ENCODE measurements at regions not wholly inside any gene's neighbourhood (a gene's known extent, or its start where the extent isn't known, plus 50 kb on each side); places are given as distances from the start of the nearest gene placed in this dataset.

GRCh38 chr14:38723959-38724358 lies 379.1 kb downstream of the SEC23A start:
- no peaks in the 10 kb centered on the region for H3K36me3 ChIP-seq (ENCODE audit: control insufficient read depth, insufficient read depth, low read length)
- H3K4me3 ChIP-seq (ENCODE audit: low read length), result no peak overlapping the region
- H3K27ac ChIP-seq (ENCODE audit: low read length), result no peak overlapping the region
- no CpG with 5 or more reads among the region's 5 CpGs for WGBS (ENCODE audit: insufficient coverage)
- no peaks in the 10 kb centered on the region for H3K27me3 ChIP-seq (ENCODE audit: control insufficient read depth, insufficient read depth, low read length)
- H3K4me1 ChIP-seq (ENCODE audit: control insufficient read depth, insufficient read depth, low read length), result peaks cover 4% of the 10 kb centered on the region
- no peaks in the 10 kb centered on the region for H3K9me3 ChIP-seq (replicated peaks; ENCODE audit: control insufficient read depth, low read depth, low read length)
- no peak for DNase-seq

GRCh38 chr14:38723277-38723676 lies 379.8 kb downstream of the SEC23A start:
- Histone ChIP-seq H3K27me3 (ENCODE audit: control insufficient read depth, insufficient read depth, low read length) (no peaks in the 10 kb centered on the region), H3K27ac (ENCODE audit: low read length) (no peak overlapping the region), H3K9me3 (replicated peaks; ENCODE audit: control insufficient read depth, low read depth, low read length) (no peaks in the 10 kb centered on the region), H3K4me1 (ENCODE audit: control insufficient read depth, insufficient read depth, low read length) (peaks cover 4% of the 10 kb centered on the region), H3K36me3 (ENCODE audit: control insufficient read depth, insufficient read depth, low read length) (no peaks in the 10 kb centered on the region), H3K4me3 (ENCODE audit: low read length) (no peak overlapping the region)
- no CpG with 5 or more reads among the region's 1 CpG for WGBS (ENCODE audit: insufficient coverage)
- no peak for DNase-seq

- Histone ChIP-seq H3K4me1 (ENCODE audit: control insufficient read depth, insufficient read depth, low read length) (no peaks in the 10 kb centered on the region), H3K27ac (ENCODE audit: low read length) (no peak overlapping the region), H3K4me3 (ENCODE audit: low read length) (no peak overlapping the region), H3K27me3 (ENCODE audit: control insufficient read depth, insufficient read depth, low read length) (no peaks in the 10 kb centered on the region), H3K9me3 (replicated peaks; ENCODE audit: control insufficient read depth, low read depth, low read length) (no peaks in the 10 kb centered on the region), H3K36me3 (ENCODE audit: control insufficient read depth, insufficient read depth, low read length) (no peaks in the 10 kb centered on the region)
- 29% methylated on average over 2 of the region's 4 CpGs for WGBS (ENCODE audit: insufficient coverage)
- peak; percentile 62 for DNase-seq
Observed at GRCh38 chr14:38721822-38722431, 381.1 kb downstream of the SEC23A start.

GRCh38 chr14:38718519-38718918 lies 384.5 kb downstream of the SEC23A start:
- no peak for DNase-seq
- no peaks in the 10 kb centered on the region for H3K9me3 ChIP-seq (replicated peaks; ENCODE audit: control insufficient read depth, low read depth, low read length)
- H3K4me1 ChIP-seq (ENCODE audit: control insufficient read depth, insufficient read depth, low read length), result no peaks in the 10 kb centered on the region
- 51% methylated on average over 2 of the region's 2 CpGs for WGBS (ENCODE audit: insufficient coverage)
- no peaks in the 10 kb centered on the region for H3K27me3 ChIP-seq (ENCODE audit: control insufficient read depth, insufficient read depth, low read length)
- no peaks in the 10 kb centered on the region for H3K36me3 ChIP-seq (ENCODE audit: control insufficient read depth, insufficient read depth, low read length)
- no peak overlapping the region for H3K27ac ChIP-seq (ENCODE audit: low read length)
- H3K4me3 ChIP-seq (ENCODE audit: low read length), result no peak overlapping the region

GRCh38 chr14:38716926-38717325 lies 386.1 kb downstream of the SEC23A start:
- Histone ChIP-seq H3K4me1 (ENCODE audit: control insufficient read depth, insufficient read depth, low read length) (no peaks in the 10 kb centered on the region), H3K4me3 (ENCODE audit: low read length) (no peak overlapping the region), H3K27me3 (ENCODE audit: control insufficient read depth, insufficient read depth, low read length) (no peaks in the 10 kb centered on the region), H3K36me3 (ENCODE audit: control insufficient read depth, insufficient read depth, low read length) (no peaks in the 10 kb centered on the region), H3K9me3 (replicated peaks; ENCODE audit: control insufficient read depth, low read depth, low read length) (no peaks in the 10 kb centered on the region), H3K27ac (ENCODE audit: low read length) (peak overlapping the region; percentile 60)
- whole genome bisulfite sequencing (ENCODE audit: insufficient coverage), result 0% methylated on average over 1 of the region's 3 CpGs
- DNase-seq, result peak; percentile 76

GRCh38 chr14:38710881-38711280 lies 392.2 kb downstream of the SEC23A start:
- Histone ChIP-seq H3K9me3 (replicated peaks; ENCODE audit: control insufficient read depth, low read depth, low read length) (no peaks in the 10 kb centered on the region), H3K36me3 (ENCODE audit: control insufficient read depth, insufficient read depth, low read length) (no peaks in the 10 kb centered on the region), H3K27ac (ENCODE audit: low read length) (no peak overlapping the region), H3K27me3 (ENCODE audit: control insufficient read depth, insufficient read depth, low read length) (no peaks in the 10 kb centered on the region), H3K4me3 (ENCODE audit: low read length) (no peak overlapping the region), H3K4me1 (ENCODE audit: control insufficient read depth, insufficient read depth, low read length) (no peaks in the 10 kb centered on the region)
- no CpG with 5 or more reads among the region's 3 CpGs for WGBS (ENCODE audit: insufficient coverage)
- DNase-seq, result no peak

- H3K4me3 ChIP-seq (ENCODE audit: low read length), result no peak overlapping the region
- 100% methylated on average over 1 of the region's 6 CpGs for WGBS (ENCODE audit: insufficient coverage)
- H3K27ac ChIP-seq (ENCODE audit: low read length), result no peak overlapping the region
- no peak for DNase-seq
- H3K9me3 ChIP-seq (replicated peaks; ENCODE audit: control insufficient read depth, low read depth, low read length), result no peaks in the 10 kb centered on the region
- no peaks in the 10 kb centered on the region for H3K27me3 ChIP-seq (ENCODE audit: control insufficient read depth, insufficient read depth, low read length)
- no peaks in the 10 kb centered on the region for H3K4me1 ChIP-seq (ENCODE audit: control insufficient read depth, insufficient read depth, low read length)
- no peaks in the 10 kb centered on the region for H3K36me3 ChIP-seq (ENCODE audit: control insufficient read depth, insufficient read depth, low read length)
Observed at GRCh38 chr14:38710196-38710595, 392.8 kb downstream of the SEC23A start.

GRCh38 chr14:38705220-38705619 lies 397.8 kb downstream of the SEC23A start:
- DNase-seq, result no peak
- Histone ChIP-seq H3K9me3 (replicated peaks; ENCODE audit: control insufficient read depth, low read depth, low read length) (no peaks in the 10 kb centered on the region), H3K4me3 (ENCODE audit: low read length) (no peak overlapping the region), H3K27me3 (ENCODE audit: control insufficient read depth, insufficient read depth, low read length) (no peaks in the 10 kb centered on the region), H3K4me1 (ENCODE audit: control insufficient read depth, insufficient read depth, low read length) (no peaks in the 10 kb centered on the region), H3K27ac (ENCODE audit: low read length) (no peak overlapping the region), H3K36me3 (ENCODE audit: control insufficient read depth, insufficient read depth, low read length) (no peaks in the 10 kb centered on the region)
- 66% methylated on average over 4 of the region's 5 CpGs for WGBS (ENCODE audit: insufficient coverage)

GRCh38 chr14:38704220-38704619 lies 398.8 kb downstream of the SEC23A start:
- no peak for DNase-seq
- H3K9me3 ChIP-seq (replicated peaks; ENCODE audit: control insufficient read depth, low read depth, low read length), result no peaks in the 10 kb centered on the region
- no peaks in the 10 kb centered on the region for H3K4me1 ChIP-seq (ENCODE audit: control insufficient read depth, insufficient read depth, low read length)
- no peaks in the 10 kb centered on the region for H3K27me3 ChIP-seq (ENCODE audit: control insufficient read depth, insufficient read depth, low read length)
- H3K27ac ChIP-seq (ENCODE audit: low read length), result no peak overlapping the region
- WGBS (ENCODE audit: insufficient coverage), result no CpG with 5 or more reads among the region's 1 CpG
- H3K36me3 ChIP-seq (ENCODE audit: control insufficient read depth, insufficient read depth, low read length), result no peaks in the 10 kb centered on the region
- no peak overlapping the region for H3K4me3 ChIP-seq (ENCODE audit: low read length)

GRCh38 chr14:38696925-38697324 lies 406.1 kb downstream of the SEC23A start:
- DNase-seq, result no peak
- no CpG with 5 or more reads among the region's 3 CpGs for WGBS (ENCODE audit: insufficient coverage)
- H3K9me3 ChIP-seq (replicated peaks; ENCODE audit: control insufficient read depth, low read depth, low read length), result no peaks in the 10 kb centered on the region
- no peaks in the 10 kb centered on the region for H3K4me1 ChIP-seq (ENCODE audit: control insufficient read depth, insufficient read depth, low read length)
- H3K36me3 ChIP-seq (ENCODE audit: control insufficient read depth, insufficient read depth, low read length), result no peaks in the 10 kb centered on the region
- no peak overlapping the region for H3K27ac ChIP-seq (ENCODE audit: low read length)
- no peak overlapping the region for H3K4me3 ChIP-seq (ENCODE audit: low read length)
- H3K27me3 ChIP-seq (ENCODE audit: control insufficient read depth, insufficient read depth, low read length), result no peaks in the 10 kb centered on the region

GRCh38 chr14:38693423-38693822 lies 409.6 kb downstream of the SEC23A start:
- WGBS (ENCODE audit: insufficient coverage), result no CpG with 5 or more reads among the region's 2 CpGs
- Histone ChIP-seq H3K27me3 (ENCODE audit: control insufficient read depth, insufficient read depth, low read length) (no peaks in the 10 kb centered on the region), H3K36me3 (ENCODE audit: control insufficient read depth, insufficient read depth, low read length) (no peaks in the 10 kb centered on the region), H3K27ac (ENCODE audit: low read length) (no peak overlapping the region), H3K9me3 (replicated peaks; ENCODE audit: control insufficient read depth, low read depth, low read length) (no peaks in the 10 kb centered on the region), H3K4me3 (ENCODE audit: low read length) (no peak overlapping the region), H3K4me1 (ENCODE audit: control insufficient read depth, insufficient read depth, low read length) (no peaks in the 10 kb centered on the region)
- DNase-seq, result no peak
